ENCODE measurements at regions not wholly inside any gene's neighbourhood (a gene's known extent, or its start where the extent isn't known, plus 50 kb on each side); places are given as distances from the start of the nearest gene placed in this dataset.

DNA sequence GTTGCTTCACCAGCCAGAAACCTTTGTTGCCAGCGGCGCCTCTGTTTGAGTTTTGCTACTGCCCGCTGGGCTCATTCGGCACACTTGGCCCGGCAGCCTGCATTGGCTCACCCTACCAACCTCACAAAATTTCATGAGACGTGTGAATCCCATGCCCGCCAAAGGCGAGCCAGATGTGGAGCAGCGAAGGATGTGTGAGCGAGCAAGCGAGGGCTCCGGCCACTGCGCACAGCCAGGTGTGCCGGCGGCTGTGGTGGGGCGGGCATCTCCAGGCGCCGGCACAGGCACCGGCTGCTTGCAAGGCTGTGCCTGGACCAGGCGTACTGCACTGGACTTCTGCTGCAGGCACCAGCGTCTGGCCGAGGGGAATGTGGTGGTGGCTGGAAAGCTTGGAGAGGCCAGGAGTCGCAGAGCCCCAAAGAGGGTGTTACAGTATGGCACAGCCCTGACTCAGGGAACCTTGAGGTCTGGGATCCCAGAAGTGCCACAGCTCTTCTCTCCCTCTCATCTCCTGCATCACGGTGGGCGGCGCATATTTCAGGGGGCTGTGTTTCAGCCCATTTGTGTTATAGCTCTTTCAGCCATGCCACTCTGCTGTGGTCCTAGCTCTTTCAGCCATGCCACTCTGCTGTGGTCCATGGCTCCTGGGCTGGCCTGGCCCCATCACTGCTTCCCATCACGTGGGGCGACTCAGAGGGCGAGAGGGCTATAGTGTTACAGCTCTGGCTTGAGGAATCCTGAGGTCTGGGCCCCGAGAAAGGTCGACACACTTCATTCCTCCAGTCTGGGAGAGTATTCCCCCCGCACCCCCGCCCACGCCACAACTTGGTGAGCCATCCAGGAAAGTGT lies 592.0 kb upstream of the SLITRK5 start:
- TF ChIP-seq FOXA1 (IDR thresholded peaks at IDR 0.05) = no peak
- CTCF ChIA-PET = no interaction called here
- DNase-seq (ENCODE audit: extremely low spot score) = no peak
- POLR2A ChIA-PET = no interaction called here

GRCh38 chr13:87080100-87080779 lies 590.9 kb upstream of the SLITRK5 start:
- ChIA-PET POLR2A (no interaction called here), CTCF (no interaction called here)
- TF ChIP-seq ZNF384 (IDR thresholded peaks at IDR 0.05) = no peak
- TF ChIP-seq SP1 (IDR thresholded peaks at IDR 0.05) = no peak
- no peak for TF ChIP-seq LEF1 (IDR thresholded peaks at IDR 0.05; ENCODE audit: borderline replicate concordance)
- no peak for TF ChIP-seq ELF4 (IDR thresholded peaks at IDR 0.05)
- no peak for TF ChIP-seq ARNT (IDR thresholded peaks at IDR 0.05)
- no peak for TF ChIP-seq BHLHE40 (IDR thresholded peaks at IDR 0.05; ENCODE audit: borderline replicate concordance)
- no peak for TF ChIP-seq NFRKB (IDR thresholded peaks at IDR 0.05)
- no peak for TF ChIP-seq FOXK2 (IDR thresholded peaks at IDR 0.05)
- TF ChIP-seq FOXA1 (IDR thresholded peaks at IDR 0.05) = no peak
- no peak for TF ChIP-seq TARDBP (IDR thresholded peaks at IDR 0.05)
- no peak for TF ChIP-seq SUZ12 (IDR thresholded peaks at IDR 0.05)
- TF ChIP-seq HDGF (IDR thresholded peaks at IDR 0.05; ENCODE audit: borderline replicate concordance) = no peak
- no peak for TF ChIP-seq L3MBTL2 (conservative IDR thresholded peaks at IDR 0.05)
- TF ChIP-seq, protein P1, sequence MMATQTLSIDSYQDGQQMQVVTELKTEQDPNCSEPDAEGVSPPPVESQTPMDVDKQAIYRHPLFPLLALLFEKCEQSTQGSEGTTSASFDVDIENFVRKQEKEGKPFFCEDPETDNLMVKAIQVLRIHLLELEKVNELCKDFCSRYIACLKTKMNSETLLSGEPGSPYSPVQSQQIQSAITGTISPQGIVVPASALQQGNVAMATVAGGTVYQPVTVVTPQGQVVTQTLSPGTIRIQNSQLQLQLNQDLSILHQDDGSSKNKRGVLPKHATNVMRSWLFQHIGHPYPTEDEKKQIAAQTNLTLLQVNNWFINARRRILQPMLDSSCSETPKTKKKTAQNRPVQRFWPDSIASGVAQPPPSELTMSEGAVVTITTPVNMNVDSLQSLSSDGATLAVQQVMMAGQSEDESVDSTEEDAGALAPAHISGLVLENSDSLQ (IDR thresholded peaks at IDR 0.05) = no peak
- no peak for DNase-seq (ENCODE audit: extremely low spot score)

GRCh38 chr13:87084192-87084591 lies 587.0 kb upstream of the SLITRK5 start:
- CTCF ChIA-PET = interaction anchor here (1.1 kb wide), 1 partner anchor 213 kb away, joined by 4 read pairs; no protein-coding TSS in a partner anchor
- no peak for TF ChIP-seq ZNF384 (IDR thresholded peaks at IDR 0.05)
- POLR2A ChIA-PET = no interaction called here
- no peak for DNase-seq (ENCODE audit: extremely low spot score)

GRCh38 chr13:87087741-87088140 lies 583.4 kb upstream of the SLITRK5 start:
- no peak for DNase-seq (ENCODE audit: extremely low spot score)
- POLR2A ChIA-PET = no interaction called here
- TF ChIP-seq ARNT (IDR thresholded peaks at IDR 0.05) (no peak), FOXM1 (IDR thresholded peaks at IDR 0.05; ENCODE audit: borderline replicate concordance) (no peak)
- CTCF ChIA-PET = interaction anchor here (0.6 kb wide), 1 partner anchor 370 kb away, joined by 4 read pairs; no protein-coding TSS in a partner anchor

GRCh38 chr13:87089391-87089790 lies 581.8 kb upstream of the SLITRK5 start:
- ChIA-PET CTCF (no interaction called here), POLR2A (no interaction called here)
- DNase-seq (ENCODE audit: extremely low spot score) = no peak
- no peak for TF ChIP-seq ZNF384 (IDR thresholded peaks at IDR 0.05)
- no peak for TF ChIP-seq SUZ12 (IDR thresholded peaks at IDR 0.05)
- no peak for TF ChIP-seq HDGF (IDR thresholded peaks at IDR 0.05; ENCODE audit: borderline replicate concordance)
- TF ChIP-seq, protein P1 (IDR thresholded peaks at IDR 0.05) = no peak
- TF ChIP-seq ELF4 (IDR thresholded peaks at IDR 0.05) = no peak

DNA sequence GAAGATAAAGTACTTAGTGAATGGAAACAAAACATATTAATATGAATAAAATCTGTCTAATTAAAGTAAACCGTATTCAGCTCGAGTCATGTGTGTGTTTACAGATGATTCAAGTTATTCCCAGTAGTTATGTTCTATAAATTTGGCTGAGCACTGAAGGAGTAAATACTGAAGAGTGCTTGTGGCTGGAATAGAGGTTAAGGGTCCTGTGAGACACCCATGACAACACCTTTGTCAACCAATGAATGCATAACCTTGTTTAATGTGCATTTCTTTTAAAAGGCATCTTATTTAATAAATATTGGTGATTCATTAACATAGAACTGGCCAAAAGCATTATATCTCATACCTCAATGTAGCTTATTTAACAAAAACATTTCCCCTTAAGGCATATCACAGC lies 577.8 kb upstream of the SLITRK5 start:
- TF ChIP-seq ELF4 (IDR thresholded peaks at IDR 0.05) (no peak), SUZ12 (IDR thresholded peaks at IDR 0.05) (no peak), LEF1 (IDR thresholded peaks at IDR 0.05; ENCODE audit: borderline replicate concordance) (no peak), ZNF384 (IDR thresholded peaks at IDR 0.05) (no peak), CTBP1 (IDR thresholded peaks at IDR 0.05; ENCODE audit: borderline replicate concordance) (no peak), ARNT (IDR thresholded peaks at IDR 0.05) (no peak), NFRKB (IDR thresholded peaks at IDR 0.05) (no peak), BHLHE40 (IDR thresholded peaks at IDR 0.05; ENCODE audit: borderline replicate concordance) (no peak), TARDBP (IDR thresholded peaks at IDR 0.05) (no peak), FOXK2 (IDR thresholded peaks at IDR 0.05) (no peak), L3MBTL2 (conservative IDR thresholded peaks at IDR 0.05) (no peak)
- POLR2A ChIA-PET = no interaction called here
- CTCF ChIA-PET = no interaction called here
- no peak for DNase-seq (ENCODE audit: extremely low spot score)

DNA sequence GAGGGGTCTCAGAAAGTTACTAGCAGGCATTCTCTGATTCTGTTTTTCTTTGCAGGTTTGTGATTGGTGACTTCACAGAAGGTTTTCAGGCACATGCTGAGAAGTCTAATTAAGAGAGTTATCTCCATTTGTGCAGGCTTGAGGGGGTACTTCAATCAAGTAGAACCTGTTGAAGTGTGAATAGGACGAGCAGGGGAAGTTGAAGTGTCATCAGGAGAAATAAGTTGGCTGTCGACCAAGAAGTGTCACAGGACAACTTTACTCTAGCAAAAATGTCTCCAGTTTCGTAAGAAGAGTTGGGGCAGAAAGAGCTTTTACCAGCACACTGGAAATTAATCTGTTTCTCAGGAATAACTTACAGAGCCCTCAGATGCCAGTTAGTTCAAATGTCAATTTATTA lies 576.5 kb upstream of the SLITRK5 start:
- POLR2A ChIA-PET = no interaction called here

More for the DNA sequence above, 576.5 kb upstream of the SLITRK5 start:
- TF ChIP-seq, protein P1 (IDR thresholded peaks at IDR 0.05) = no peak
- no peak for TF ChIP-seq FOXK2 (IDR thresholded peaks at IDR 0.05)
- TF ChIP-seq HDGF (IDR thresholded peaks at IDR 0.05; ENCODE audit: borderline replicate concordance) = no peak
- TF ChIP-seq FOXM1 (IDR thresholded peaks at IDR 0.05; ENCODE audit: borderline replicate concordance) = no peak
- TF ChIP-seq CTBP1 (IDR thresholded peaks at IDR 0.05; ENCODE audit: borderline replicate concordance) = no peak
- no peak for TF ChIP-seq LEF1 (IDR thresholded peaks at IDR 0.05; ENCODE audit: borderline replicate concordance)
- TF ChIP-seq BHLHE40 (IDR thresholded peaks at IDR 0.05; ENCODE audit: borderline replicate concordance) = no peak
- TF ChIP-seq SP1 (IDR thresholded peaks at IDR 0.05) = no peak
- TF ChIP-seq TARDBP (IDR thresholded peaks at IDR 0.05) = no peak
- DNase-seq (ENCODE audit: extremely low spot score) = peak; percentile 28
- CTCF ChIA-PET = no interaction called here
